Tibial nerve (tissue), 4 donors: ENCODE measurements at regions not wholly inside any gene's neighbourhood (a gene's known extent, or its start where the extent isn't known, plus 50 kb on each side); places are given as distances from the start of the nearest gene placed in this dataset.

Experiments used
- DNase-seq, 2 donors: peaks; one replicate each; pipeline ENCODE4 v3.0.0-alpha.2; 2019; ENCODE audit warnings: low spot score in 2 of 2
- H3K27ac ChIP-seq, 4 donors: fragments of 200-600 bp; sonication (generic) in 3 of 4; one replicate each; pipeline ENCODE4 v1.5.1; 2017 to 2019; ENCODE audit warnings: mild to moderate bottlenecking in 1 of 4
- H3K27me3 ChIP-seq, 2 donors: fragments of 200-600 bp; sonication (generic) in 1 of 2; one replicate each; pipeline versions ENCODE4 v1.5.1 to v1.6.0; 2017 to 2019
- H3K36me3 ChIP-seq, 3 donors: fragments of 200-600 bp; sonication (generic); one replicate each; pipeline ENCODE4 v1.5.1; 2018 to 2019
- H3K4me1 ChIP-seq, 4 donors: fragments of 200-600 bp; sonication (generic) in 3 of 4; one replicate each; pipeline ENCODE4 v1.5.1; 2017 to 2019
- H3K4me3 ChIP-seq, 4 donors: fragments of 200-600 bp; sonication (generic) in 3 of 4; one replicate each; pipeline ENCODE4 v1.5.1; 2017 to 2019; ENCODE audit warnings: mild to moderate bottlenecking in 1 of 4, moderate library complexity in 1 of 4
- H3K9me3 ChIP-seq, 4 donors: fragments of 200-600 bp; sonication (generic) in 3 of 4; one replicate each; pipeline ENCODE4 v1.5.1; 2017 to 2019
- CTCF ChIP-seq, 5 experiments: fragments of 200-600 bp in 3 of 5; fragments of 450-650 bp in 2 of 5; sonication (generic) in 3 of 5; IDR thresholded peaks; one replicate each; pipeline ENCODE4 v1.5.1; 2016 to 2019; ENCODE audit warnings: antibody characterized with exemption in 5 of 5, mild to moderate bottlenecking in 3 of 5, moderate library complexity in 2 of 5
- EP300 ChIP-seq, 2 donors: sonication (generic); formaldehyde crosslinking; IDR thresholded peaks; one replicate each; pipeline ENCODE4 v1.6.1; 2017; ENCODE audit warnings: antibody characterized with exemption in 2 of 2, mild to moderate bottlenecking in 1 of 2
- POLR2A ChIP-seq, 2 donors: fragments of 450-650 bp; IDR thresholded peaks; one replicate each; pipeline ENCODE4 v1.6.1; 2017; ENCODE audit warnings: antibody characterized with exemption in 2 of 2, mild to moderate bottlenecking in 2 of 2, moderate library complexity in 2 of 2
- WGBS, 2 donors: methylation state at CpG; one replicate each; pipeline ENCODE4 v1.1.5; 2018; 5-methylcytosine and 5-hydroxymethylcytosine counted together

- DNase-seq, result no peak
- Histone ChIP-seq H3K27me3 (no peaks in the 10 kb centered on the region), H3K27ac (peak overlapping the region in 2 of 4 donors; percentile 38 to 58), H3K4me1 (peaks cover 0 to 26% (median 0%) of the 10 kb centered on the region in 4 donors), H3K9me3 (no peaks in the 10 kb centered on the region), H3K36me3 (no peaks in the 10 kb centered on the region), H3K4me3 (no peak overlapping the region)
- TF ChIP-seq EP300 (IDR thresholded peaks at IDR 0.05), result no peak
- no peak for TF ChIP-seq CTCF (IDR thresholded peaks at IDR 0.05)
- TF ChIP-seq POLR2A (IDR thresholded peaks at IDR 0.05), result no peak
- 63 to 72% methylated on average over 10 of the region's 10 CpGs for WGBS, 2 donors
These were observed 237.5 kb downstream of the COG6 start for GRCh38 chr13:39892721-39893685.

GRCh38 chr13:39893808-39894207 lies 238.3 kb downstream of the COG6 start:
- 100% methylated on average over 1 of the region's 1 CpG for WGBS, 2 donors
- peak overlapping the region in 1 of 4 donors; percentile 29 for H3K27ac ChIP-seq
- no peaks in the 10 kb centered on the region for H3K36me3 ChIP-seq
- DNase-seq, result no peak
- no peaks in the 10 kb centered on the region for H3K27me3 ChIP-seq
- peaks cover 0 to 24% (median 0%) of the 10 kb centered on the region in 4 donors for H3K4me1 ChIP-seq
- H3K4me3 ChIP-seq, result no peak overlapping the region
- TF ChIP-seq CTCF (IDR thresholded peaks at IDR 0.05) (no peak), POLR2A (IDR thresholded peaks at IDR 0.05) (no peak), EP300 (IDR thresholded peaks at IDR 0.05) (no peak)
- H3K9me3 ChIP-seq, result no peaks in the 10 kb centered on the region

- no peak overlapping the region for H3K4me3 ChIP-seq
- DNase-seq, result no peak
- 76 to 80% methylated on average over 5 of the region's 5 CpGs for WGBS, 2 donors
- H3K9me3 ChIP-seq, result no peaks in the 10 kb centered on the region
- H3K27me3 ChIP-seq, result no peaks in the 10 kb centered on the region
- no peaks in the 10 kb centered on the region for H3K36me3 ChIP-seq
- TF ChIP-seq POLR2A (IDR thresholded peaks at IDR 0.05), result no peak
- TF ChIP-seq EP300 (IDR thresholded peaks at IDR 0.05), result no peak
- no peak for TF ChIP-seq CTCF (IDR thresholded peaks at IDR 0.05)
- H3K4me1 ChIP-seq, result peaks cover 0 to 16% (median 0%) of the 10 kb centered on the region in 4 donors
- no peak overlapping the region for H3K27ac ChIP-seq
These were observed 239.1 kb downstream of the COG6 start for GRCh38 chr13:39894586-39894985.

- Histone ChIP-seq H3K4me3 (no peak overlapping the region), H3K27ac (no peak overlapping the region), H3K4me1 (peaks cover 0 to 13% (median 0%) of the 10 kb centered on the region in 4 donors), H3K36me3 (no peaks in the 10 kb centered on the region), H3K9me3 (no peaks in the 10 kb centered on the region), H3K27me3 (no peaks in the 10 kb centered on the region)
- no peak for DNase-seq
- WGBS, 2 donors, result 15 to 25% methylated on average over 3 of the region's 3 CpGs
- no peak for TF ChIP-seq POLR2A (IDR thresholded peaks at IDR 0.05)
- TF ChIP-seq EP300 (IDR thresholded peaks at IDR 0.05), result no peak
- TF ChIP-seq CTCF (IDR thresholded peaks at IDR 0.05), result no peak
These were observed 239.8 kb downstream of the COG6 start for GRCh38 chr13:39895254-39895653.

- Histone ChIP-seq H3K27me3 (no peaks in the 10 kb centered on the region), H3K27ac (no peak overlapping the region), H3K4me3 (no peak overlapping the region), H3K9me3 (no peaks in the 10 kb centered on the region), H3K36me3 (no peaks in the 10 kb centered on the region), H3K4me1 (peaks cover 0 to 8% (median 0%) of the 10 kb centered on the region in 4 donors)
- TF ChIP-seq CTCF (IDR thresholded peaks at IDR 0.05) (no peak), POLR2A (IDR thresholded peaks at IDR 0.05) (no peak), EP300 (IDR thresholded peaks at IDR 0.05) (no peak)
- 56 to 58% methylated on average over 5 of the region's 5 CpGs for WGBS, 2 donors
- no peak for DNase-seq
These were observed 242.2 kb downstream of the COG6 start for GRCh38 chr13:39897636-39898035.
